ENCODE measurements at regions not wholly inside any gene's neighbourhood (a gene's known extent, or its start where the extent isn't known, plus 50 kb on each side); places are given as distances from the start of the nearest gene placed in this dataset.
"Not testable (repeated sequence)": the region's sequence is repeated elsewhere in the genome, so short reads cannot be mapped to it uniquely, and the experiment has no call there.

GRCh38 chrX:91500499-91500898 is 65.9 kb downstream of the PABPC5 start:
- not testable (repeated sequence) for H3K27me3 Mint-ChIP-seq (ENCODE audit: unreplicated experiment); H3K4me1 Mint-ChIP-seq (ENCODE audit: unreplicated experiment); H3K9me3 Mint-ChIP-seq (ENCODE audit: unreplicated experiment); H3K36me3 Mint-ChIP-seq (ENCODE audit: low read depth, unreplicated experiment); H3K4me3 Mint-ChIP-seq (ENCODE audit: unreplicated experiment); H3K27ac Mint-ChIP-seq (ENCODE audit: unreplicated experiment)
- peak; percentile 3 for DNase-seq (ENCODE audit: low spot score)

GRCh38 chrX:91530209-91530608 is 95.6 kb downstream of the PABPC5 start:
- H3K4me3 Mint-ChIP-seq (ENCODE audit: unreplicated experiment); H3K27ac Mint-ChIP-seq (ENCODE audit: unreplicated experiment); DNase-seq (ENCODE audit: low spot score); H3K27me3 Mint-ChIP-seq (ENCODE audit: unreplicated experiment); H3K9me3 Mint-ChIP-seq (ENCODE audit: unreplicated experiment); H3K4me1 Mint-ChIP-seq (ENCODE audit: unreplicated experiment); H3K36me3 Mint-ChIP-seq (ENCODE audit: low read depth, unreplicated experiment): not testable (repeated sequence)

GRCh38 chrX:91563127-91563526 is 128.5 kb downstream of the PABPC5 start:
- DNase-seq (ENCODE audit: low spot score); H3K9me3 Mint-ChIP-seq (ENCODE audit: unreplicated experiment); H3K27ac Mint-ChIP-seq (ENCODE audit: unreplicated experiment); H3K4me1 Mint-ChIP-seq (ENCODE audit: unreplicated experiment); H3K4me3 Mint-ChIP-seq (ENCODE audit: unreplicated experiment); H3K27me3 Mint-ChIP-seq (ENCODE audit: unreplicated experiment); H3K36me3 Mint-ChIP-seq (ENCODE audit: low read depth, unreplicated experiment): not testable (repeated sequence)
